DMS114 treated with DMSO at 0.1 percent for 48 hours (cell line): ENCODE measurements at regions not wholly inside any gene's neighbourhood (a gene's known extent, or its start where the extent isn't known, plus 50 kb on each side); places are given as distances from the start of the nearest gene placed in this dataset.

Source experiments
- DNase-seq: peaks from one replicate; lab custom pipeline; 2025; ENCODE audit not compliant: unreplicated experiment; lab: John Stamatoyannopoulos, UW

GRCh38 chr1:58312971-58313563, 233.5 kb downstream of the OMA1 start:
- DNase-seq = no peak

- no peak for DNase-seq
These were observed 234.1 kb downstream of the OMA1 start for GRCh38 chr1:58312461-58312860.

- DNase-seq = no peak
These were observed 235.6 kb downstream of the OMA1 start for GRCh38 chr1:58310881-58311280.

GRCh38 chr1:58310469-58310868, 236.1 kb downstream of the OMA1 start:
- DNase-seq = no peak

GRCh38 chr1:58308206-58308605, 238.3 kb downstream of the OMA1 start:
- no peak for DNase-seq

DNA sequence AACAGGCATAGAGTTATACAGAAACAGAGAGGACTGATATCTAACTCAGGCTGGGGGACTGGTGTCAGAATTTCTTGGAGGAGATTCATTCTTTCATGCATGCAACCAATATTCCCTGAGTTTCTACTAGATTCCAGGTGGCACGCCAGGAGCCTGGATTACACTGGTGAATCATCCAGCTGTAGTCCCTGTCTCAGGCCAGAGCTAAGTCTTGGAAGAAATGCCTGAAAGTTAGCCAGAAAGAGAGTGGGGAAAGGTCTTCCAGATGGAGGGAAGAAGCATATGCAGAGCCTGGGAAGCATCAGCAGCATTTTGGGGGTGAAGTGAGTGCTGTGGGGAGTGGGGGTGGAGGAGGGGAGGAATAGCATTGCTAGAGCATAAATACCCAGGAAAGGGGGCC, 239.1 kb downstream of the OMA1 start:
- DNase-seq = no peak

GRCh38 chr1:58305622-58306021, 240.9 kb downstream of the OMA1 start:
- DNase-seq = no peak

- no peak for DNase-seq
These were observed 242.1 kb downstream of the OMA1 start for GRCh38 chr1:58304346-58304975.

DNA sequence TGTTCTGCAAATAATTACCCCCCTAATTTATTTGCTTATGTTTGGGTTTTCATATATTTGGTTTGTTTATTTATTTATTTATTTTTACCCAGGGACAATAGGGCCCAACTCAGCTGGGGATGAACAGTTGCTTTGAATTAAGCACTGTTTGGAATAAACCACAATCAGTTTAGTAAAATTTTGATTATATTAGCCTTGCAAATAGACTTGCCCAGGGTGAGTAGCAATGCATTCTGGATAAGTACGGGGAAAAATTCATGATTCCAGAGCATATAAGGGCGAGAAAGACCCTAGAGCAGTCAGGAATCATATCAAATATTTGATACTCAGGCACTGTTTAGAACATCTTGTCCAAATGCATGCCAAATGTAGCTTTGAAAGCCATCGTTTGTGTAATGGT, 242.7 kb downstream of the OMA1 start:
- no peak for DNase-seq

DNA sequence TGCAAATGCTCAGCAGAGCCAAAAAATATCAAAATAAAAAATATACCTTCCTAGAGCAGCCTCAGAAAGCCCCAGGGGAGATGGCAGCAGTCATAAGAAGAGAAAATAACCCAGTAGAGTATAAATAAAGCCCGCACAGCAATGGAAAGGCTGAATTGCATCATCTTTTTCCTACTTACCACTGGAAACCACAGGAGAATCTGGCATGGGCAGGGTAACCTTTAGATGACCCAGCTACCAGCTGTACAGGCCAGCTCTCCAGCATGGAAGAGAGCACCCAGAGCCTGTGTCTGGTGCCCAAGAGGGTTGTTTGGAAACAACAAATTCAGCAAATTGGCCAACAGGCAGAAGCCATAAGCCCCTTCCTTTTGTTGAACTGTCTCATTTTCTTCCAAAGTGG, 253.1 kb downstream of the OMA1 start:
- DNase-seq = no peak

DNA sequence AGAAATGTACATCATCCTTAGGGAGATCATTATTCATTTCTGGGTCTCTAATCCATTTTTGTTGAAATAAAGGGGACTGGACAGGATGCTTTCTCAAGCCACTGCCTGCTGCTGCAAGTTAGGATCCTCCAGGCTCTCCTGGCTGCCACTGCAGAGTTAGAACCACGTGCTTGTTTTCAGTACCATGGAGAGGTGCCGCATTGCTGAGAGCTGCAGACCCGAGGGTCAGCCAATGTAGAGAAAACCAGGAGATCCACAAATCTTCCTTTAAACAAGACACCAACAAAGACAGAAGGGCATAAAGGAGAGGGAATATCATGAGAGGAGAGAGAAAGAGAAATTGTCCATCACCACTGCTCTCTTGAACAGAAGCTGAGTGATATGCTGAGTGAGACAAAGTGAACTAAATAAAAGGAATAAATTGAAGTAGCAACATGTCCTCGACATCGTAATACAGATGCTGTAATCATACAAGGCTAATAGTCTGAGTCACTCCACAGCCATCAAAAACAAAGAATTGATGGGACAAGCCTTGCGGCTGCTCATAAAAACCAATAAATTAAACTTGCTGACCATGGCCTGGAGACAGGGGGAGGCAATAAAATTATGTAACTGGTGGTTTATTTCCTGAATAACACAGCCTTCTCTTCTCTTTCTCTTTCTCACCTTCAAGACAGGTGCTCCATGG, 255.7 kb downstream of the OMA1 start:
- no peak for DNase-seq

- no peak for DNase-seq
These were observed 257.8 kb downstream of the OMA1 start for GRCh38 chr1:58288624-58289142.

- no peak for DNase-seq
These were observed 258.5 kb downstream of the OMA1 start for GRCh38 chr1:58287894-58288623.

GRCh38 chr1:58284225-58284510, 262.4 kb downstream of the OMA1 start:
- DNase-seq = no peak

DNA sequence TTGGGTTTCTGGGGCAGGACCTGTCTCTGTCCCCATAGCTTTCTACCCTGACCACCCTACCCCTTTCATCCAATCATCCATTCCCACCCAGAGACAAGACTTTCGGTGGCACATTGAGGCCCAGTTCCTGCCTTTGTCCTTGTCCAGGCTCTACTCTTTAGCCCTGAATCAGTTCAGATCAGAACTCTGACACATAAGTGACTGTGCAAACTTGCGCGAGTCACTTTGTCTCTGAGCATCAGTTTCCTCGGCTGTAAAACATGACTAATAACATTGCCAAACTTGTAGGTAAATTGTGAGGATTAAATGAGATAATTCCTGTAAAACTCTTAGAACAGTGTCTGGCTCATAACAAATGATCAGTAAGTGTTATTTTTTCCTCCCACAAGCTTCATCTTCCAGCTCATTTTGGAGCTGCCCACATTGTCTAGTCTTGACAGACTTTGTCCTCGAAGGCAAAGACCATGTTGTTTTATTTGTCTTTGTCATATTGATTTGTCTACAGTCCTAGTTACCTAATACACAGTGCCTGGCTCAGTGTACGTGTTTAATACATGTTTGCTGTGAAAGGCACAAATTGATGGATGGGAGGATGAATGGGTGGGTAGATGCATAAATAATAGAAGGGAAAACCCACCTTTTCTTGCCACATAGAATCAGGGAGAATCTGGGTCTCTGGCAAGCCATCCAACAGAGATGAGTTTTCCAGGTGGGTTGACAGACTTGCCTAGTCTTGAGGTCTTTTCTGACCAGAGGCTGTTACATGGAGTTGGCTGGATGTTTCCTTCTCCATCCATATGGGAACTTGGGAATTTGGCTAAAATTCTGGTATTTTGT, 262.9 kb downstream of the OMA1 start:
- DNase-seq = no peak

DNA sequence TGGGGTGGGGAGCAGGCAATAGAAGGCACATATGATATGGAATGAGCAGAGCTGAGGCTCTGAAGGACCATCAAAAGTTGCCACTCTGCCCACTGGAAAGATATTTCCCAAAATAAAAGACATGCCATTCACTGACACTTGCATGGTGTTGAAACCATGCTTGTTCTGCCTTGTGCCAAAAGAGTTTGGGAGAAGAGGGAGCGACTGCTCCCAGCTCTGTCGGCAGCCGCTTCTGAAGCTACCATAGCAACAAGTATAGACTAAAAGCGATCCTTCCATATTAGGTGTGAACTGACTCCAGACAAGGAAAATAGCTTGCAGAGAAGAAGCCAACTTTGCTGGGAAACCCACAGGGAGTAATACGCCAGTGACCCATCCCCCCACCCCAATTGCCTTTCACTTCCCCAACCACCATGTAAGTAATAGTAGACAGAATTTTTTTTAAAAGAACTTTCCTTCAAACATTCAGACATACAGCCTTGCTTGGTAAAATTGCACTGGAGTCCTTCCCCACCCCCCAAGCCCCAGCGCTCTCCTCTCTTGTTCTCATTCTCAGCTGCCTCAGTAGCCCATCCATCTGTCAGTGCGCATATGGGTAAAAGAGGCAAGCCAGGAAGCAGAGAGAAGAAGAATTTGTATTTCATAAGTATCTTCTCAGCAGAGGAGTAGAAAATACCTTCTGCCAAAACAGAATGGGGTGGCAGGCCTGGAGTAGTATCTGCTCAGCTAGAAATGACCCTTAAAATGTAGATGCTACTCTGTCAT, 263.7 kb downstream of the OMA1 start:
- DNase-seq = no peak

- no peak for DNase-seq
These were observed 280.3 kb downstream of the OMA1 start for GRCh38 chr1:58266242-58266641.

DNA sequence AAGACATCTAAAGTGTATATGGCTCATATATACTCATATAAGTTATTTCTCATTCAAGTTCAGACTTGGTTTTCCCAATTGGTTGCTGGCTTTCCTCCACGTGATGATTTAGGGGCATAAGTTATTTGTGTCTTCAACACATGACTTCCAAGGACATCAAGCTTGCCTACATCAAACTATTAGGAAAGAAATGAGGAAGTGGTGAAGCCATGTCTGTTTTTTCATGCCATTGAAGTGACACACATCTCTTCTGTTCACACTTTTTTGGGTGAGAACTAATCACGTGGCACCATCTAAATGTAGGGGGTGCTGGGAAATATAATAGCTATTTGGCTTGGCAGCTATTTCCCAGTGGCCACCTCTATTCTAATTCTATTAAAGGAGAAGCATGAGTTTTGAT, 282.1 kb downstream of the OMA1 start:
- no peak for DNase-seq

DNA sequence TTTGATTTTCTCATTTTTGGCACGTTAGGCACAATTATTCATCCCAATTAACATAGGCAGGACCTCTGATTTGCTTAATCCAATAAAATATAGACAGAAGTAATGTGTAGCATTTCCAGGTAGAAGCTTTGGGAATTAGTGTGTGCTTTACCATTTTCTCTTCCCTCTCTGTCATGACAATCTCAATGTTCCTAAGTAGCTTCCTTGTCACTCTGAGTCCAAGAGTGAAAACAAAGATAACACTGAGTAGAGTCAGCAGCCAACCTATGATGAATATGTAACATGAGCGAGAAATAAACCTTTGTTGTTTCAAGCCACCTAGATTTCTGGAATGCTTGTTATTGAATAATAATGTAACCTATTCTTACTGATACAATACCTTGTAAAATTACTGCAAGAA, 283.8 kb downstream of the OMA1 start:
- no peak for DNase-seq

GRCh38 chr1:58258082-58258481, 288.4 kb downstream of the OMA1 start:
- no peak for DNase-seq
